Activated CD8-positive, alpha-beta T cell treated with anti-CD3 and anti-CD28 coated beads for 36 hours (primary cell): ENCODE measurements at regions not wholly inside any gene's neighbourhood (a gene's known extent, or its start where the extent isn't known, plus 50 kb on each side); places are given as distances from the start of the nearest gene placed in this dataset.

Experiments used
- ATAC-seq: fragments of 200-7000 bp; cut with Tn5 transposase; one replicate; pipeline ENCODE4 v1.10.0; 2021; ENCODE audit warnings: mild to moderate bottlenecking, moderate library complexity
- CTCF ChIA-PET: fragments of 350-600 bp; sonication (Branson Sonifier 250); formaldehyde crosslinking; loops from one replicate; lab custom pipeline; 2021; ENCODE audit warnings: antibody characterized with exemption; lab: Charles Lee
- POLR2A ChIA-PET: fragments of 350-600 bp; sonication (Branson Sonifier 250); formaldehyde crosslinking; loops from one replicate; lab custom pipeline; 2021; ENCODE audit warnings: antibody characterized with exemption; lab: Charles Lee
- DNase-seq: peaks from one replicate; pipeline ENCODE4 v3.0.0-alpha.2; 2020
- H3K27ac Mint-ChIP-seq: one replicate; pipeline ENCODE4 v1.8.0; 2021; ENCODE audit warnings: mild to moderate bottlenecking, mixed read lengths
- H3K27me3 Mint-ChIP-seq: one replicate; pipeline ENCODE4 v1.8.0; 2021; ENCODE audit warnings: mixed read lengths
- H3K36me3 Mint-ChIP-seq: one replicate; pipeline ENCODE4 v1.8.0; 2021; ENCODE audit warnings: low read depth, mixed read lengths
- H3K4me1 Mint-ChIP-seq: one replicate; pipeline ENCODE4 v1.8.0; 2021; ENCODE audit warnings: low read depth, mixed read lengths
- H3K4me3 Mint-ChIP-seq: one replicate; pipeline ENCODE4 v1.8.0; 2021; ENCODE audit warnings: mild to moderate bottlenecking, moderate library complexity, mixed read lengths
- H3K9me3 Mint-ChIP-seq: one replicate; pipeline ENCODE4 v1.8.0; 2021; ENCODE audit warnings: mixed read lengths
- intact Hi-C: fragments of 100-400 bp; cut with micrococcal nuclease; formaldehyde crosslinking; loops from one replicate; pipeline ENCODE4 v1.10.0; 2022
- TF ChIP-seq, protein P1 (sequence below): fragments of 200-600 bp; IDR thresholded peaks from one replicate; pipeline ENCODE4 v1.8.0; 2022; ENCODE audit warnings: antibody characterized with exemption, mild to moderate bottlenecking

DNA sequence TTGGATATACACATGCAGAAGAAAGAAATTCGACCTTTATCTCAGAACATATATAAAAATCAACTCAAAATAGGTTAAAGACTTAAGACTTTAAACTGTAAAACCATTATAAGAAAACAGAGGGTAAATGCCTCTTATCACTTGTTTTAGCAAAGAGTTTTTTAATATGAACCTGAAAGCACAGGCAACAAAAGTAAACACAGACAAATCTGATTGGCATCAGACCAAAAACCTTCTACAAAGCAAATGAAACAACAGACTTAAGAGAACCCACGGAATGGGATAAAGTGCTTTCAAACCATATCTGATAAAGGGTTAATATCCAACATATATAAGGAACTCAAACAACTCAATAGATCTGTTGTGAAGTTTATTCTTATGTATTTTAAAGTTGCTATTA is 309.9 kb upstream of the OPRM1 start:
- no peak for ATAC-seq
- no peaks in the 10 kb centered on the region for H3K27me3 Mint-ChIP-seq
- no peak overlapping the region for H3K4me3 Mint-ChIP-seq
- TF ChIP-seq, protein P1, sequence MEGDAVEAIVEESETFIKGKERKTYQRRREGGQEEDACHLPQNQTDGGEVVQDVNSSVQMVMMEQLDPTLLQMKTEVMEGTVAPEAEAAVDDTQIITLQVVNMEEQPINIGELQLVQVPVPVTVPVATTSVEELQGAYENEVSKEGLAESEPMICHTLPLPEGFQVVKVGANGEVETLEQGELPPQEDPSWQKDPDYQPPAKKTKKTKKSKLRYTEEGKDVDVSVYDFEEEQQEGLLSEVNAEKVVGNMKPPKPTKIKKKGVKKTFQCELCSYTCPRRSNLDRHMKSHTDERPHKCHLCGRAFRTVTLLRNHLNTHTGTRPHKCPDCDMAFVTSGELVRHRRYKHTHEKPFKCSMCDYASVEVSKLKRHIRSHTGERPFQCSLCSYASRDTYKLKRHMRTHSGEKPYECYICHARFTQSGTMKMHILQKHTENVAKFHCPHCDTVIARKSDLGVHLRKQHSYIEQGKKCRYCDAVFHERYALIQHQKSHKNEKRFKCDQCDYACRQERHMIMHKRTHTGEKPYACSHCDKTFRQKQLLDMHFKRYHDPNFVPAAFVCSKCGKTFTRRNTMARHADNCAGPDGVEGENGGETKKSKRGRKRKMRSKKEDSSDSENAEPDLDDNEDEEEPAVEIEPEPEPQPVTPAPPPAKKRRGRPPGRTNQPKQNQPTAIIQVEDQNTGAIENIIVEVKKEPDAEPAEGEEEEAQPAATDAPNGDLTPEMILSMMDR, result no peak
- H3K36me3 Mint-ChIP-seq, result no peaks in the 10 kb centered on the region
- H3K9me3 Mint-ChIP-seq, result no peaks in the 10 kb centered on the region
- ChIA-PET POLR2A (no interaction called here), CTCF (no interaction called here)
- H3K27ac Mint-ChIP-seq, result no peak overlapping the region
- DNase-seq, result no peak
- no peaks in the 10 kb centered on the region for H3K4me1 Mint-ChIP-seq
- intact Hi-C loops, result no loop called here

DNA sequence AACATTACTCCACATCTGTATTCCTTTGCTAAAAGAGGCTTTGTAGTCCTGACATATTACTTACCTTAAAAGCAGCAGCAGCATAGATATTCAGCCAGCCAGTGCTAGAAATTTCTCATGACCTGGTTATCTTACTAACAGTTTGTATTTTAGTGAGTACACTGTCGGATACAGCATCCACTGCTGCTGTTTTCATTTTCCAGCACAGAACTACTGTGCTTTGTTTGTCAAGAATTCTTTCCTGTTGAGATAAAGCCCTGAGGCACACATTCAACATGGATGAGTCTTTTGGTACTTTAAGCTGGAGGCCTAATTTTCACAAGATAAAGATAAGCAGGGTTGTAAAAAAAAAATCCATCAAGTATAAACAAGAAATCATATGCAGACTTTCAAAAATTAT is 311.2 kb upstream of the OPRM1 start:
- no peaks in the 10 kb centered on the region for H3K36me3 Mint-ChIP-seq
- ChIA-PET POLR2A (no interaction called here), CTCF (no interaction called here)
- TF ChIP-seq, protein P1, result no peak
- no peaks in the 10 kb centered on the region for H3K27me3 Mint-ChIP-seq
- no peak overlapping the region for H3K27ac Mint-ChIP-seq
- no peaks in the 10 kb centered on the region for H3K9me3 Mint-ChIP-seq
- no peak for DNase-seq
- H3K4me1 Mint-ChIP-seq, result no peaks in the 10 kb centered on the region
- ATAC-seq, result no peak
- H3K4me3 Mint-ChIP-seq, result no peak overlapping the region
- intact Hi-C loops, result no loop called here

DNA sequence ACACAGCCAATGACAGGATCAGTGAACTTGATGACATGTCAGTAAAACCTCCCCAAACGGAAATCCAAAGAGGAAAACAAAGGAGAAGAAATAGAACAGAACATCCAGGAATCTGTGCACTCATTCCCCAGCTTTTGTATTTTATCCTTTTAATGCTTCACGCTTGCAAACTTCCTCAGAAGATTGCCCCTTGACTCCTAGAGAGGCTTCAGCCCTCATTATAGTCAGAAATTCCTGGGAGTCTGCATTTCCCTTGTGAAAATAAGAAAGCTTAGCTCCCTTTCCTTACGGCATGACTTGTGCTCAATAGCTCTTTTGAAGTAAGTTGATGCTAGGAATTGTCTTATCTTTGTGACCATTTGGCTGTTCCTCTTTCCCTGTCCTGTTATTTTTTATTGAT is 313.6 kb upstream of the OPRM1 start:
- ATAC-seq, result no peak
- H3K4me1 Mint-ChIP-seq, result no peaks in the 10 kb centered on the region

DNA sequence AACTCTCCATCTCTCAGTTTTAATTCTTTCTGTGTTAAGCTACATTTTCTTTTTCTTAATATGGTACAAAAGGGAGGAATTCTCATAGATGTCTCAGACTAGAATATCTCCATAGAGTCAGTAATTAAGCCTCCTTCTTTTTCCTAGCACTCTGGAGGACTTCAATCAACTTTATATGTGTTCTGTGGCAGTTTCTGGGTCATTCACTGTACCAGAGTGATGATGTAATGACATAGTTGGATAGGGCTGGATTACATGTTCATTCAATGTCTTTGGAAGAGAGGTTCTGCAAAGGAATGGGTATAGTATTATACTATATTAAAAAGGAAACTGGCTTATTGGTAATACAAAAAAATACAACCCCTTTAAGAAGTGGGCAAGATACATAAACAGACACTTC is 318.3 kb upstream of the OPRM1 start:
- Mint-ChIP-seq H3K27ac (no peak overlapping the region), H3K4me1 (no peaks in the 10 kb centered on the region), H3K36me3 (no peaks in the 10 kb centered on the region), H3K9me3 (peaks cover 2% of the 10 kb centered on the region), H3K4me3 (no peak overlapping the region), H3K27me3 (no peaks in the 10 kb centered on the region)
- intact Hi-C loops, result no loop called here
- DNase-seq, result no peak
- POLR2A ChIA-PET, result no interaction called here
- no peak for ATAC-seq
- CTCF ChIA-PET, result no interaction called here
- TF ChIP-seq, protein P1, result no peak

More for the DNA sequence above, 313.6 kb upstream of the OPRM1 start:
- Mint-ChIP-seq H3K27ac (no peak overlapping the region), H3K27me3 (no peaks in the 10 kb centered on the region), H3K9me3 (peaks cover 2% of the 10 kb centered on the region), H3K36me3 (no peaks in the 10 kb centered on the region), H3K4me3 (no peak overlapping the region)
- POLR2A ChIA-PET, result no interaction called here
- TF ChIP-seq, protein P1, result no peak
- CTCF ChIA-PET, result no interaction called here
- DNase-seq, result no peak
- intact Hi-C loops, result no loop called here

DNA sequence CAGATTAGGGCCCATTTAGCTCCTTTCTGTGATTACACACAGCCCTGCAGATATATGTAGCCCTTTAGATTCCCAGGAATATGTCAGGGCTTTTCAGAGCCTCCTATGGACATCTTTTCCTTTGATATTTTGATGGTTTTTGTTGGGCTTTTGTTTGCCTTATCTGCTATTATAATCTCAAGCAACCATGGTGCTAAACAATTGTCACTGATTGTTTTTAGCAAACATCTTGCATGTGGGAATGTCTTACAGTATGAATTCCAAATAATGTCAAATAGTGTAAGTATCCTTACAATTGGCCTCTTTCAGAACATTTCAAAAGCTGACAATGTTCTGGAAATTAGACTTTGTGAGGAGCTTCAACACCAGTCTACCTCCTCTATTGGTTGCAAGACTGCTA is 333.6 kb upstream of the OPRM1 start:
- DNase-seq (no peak), ATAC-seq (no peak)
- TF ChIP-seq, protein P1, result no peak
- Mint-ChIP-seq H3K36me3 (no peaks in the 10 kb centered on the region), H3K4me3 (no peak overlapping the region), H3K27me3 (no peaks in the 10 kb centered on the region), H3K27ac (no peak overlapping the region), H3K9me3 (peaks cover 7% of the 10 kb centered on the region), H3K4me1 (no peaks in the 10 kb centered on the region)
- POLR2A ChIA-PET, result no interaction called here
- CTCF ChIA-PET, result no interaction called here
- intact Hi-C loops, result no loop called here
